Hepatocyte (in vitro differentiated cells): ENCODE measurements at regions not wholly inside any gene's neighbourhood (a gene's known extent, or its start where the extent isn't known, plus 50 kb on each side); places are given as distances from the start of the nearest gene placed in this dataset.

ENCODE experiments used
- DNase-seq: peaks from one replicate; pipeline ENCODE4 v3.0.0-alpha.2; 2016; ENCODE audit warnings: low spot score
- H2AFZ ChIP-seq: fragments of 200-600 bp; sonication (generic); 2 replicates; pipeline ENCODE4 v1.6.0; 2016; ENCODE audit warnings: antibody characterized with exemption, mild to moderate bottlenecking
- H3K27ac ChIP-seq: fragments of 200-600 bp; sonication (generic); 2 replicates; pipeline ENCODE4 v1.5.1; 2016; ENCODE audit warnings: mild to moderate bottlenecking
- H3K27me3 ChIP-seq: fragments of 200-600 bp; sonication (generic); 2 replicates; pipeline ENCODE4 v1.6.1; 2016
- H3K36me3 ChIP-seq: fragments of 200-600 bp; sonication (generic); replicated peaks from 2 replicates; pipeline ENCODE4 v1.5.1; 2016; ENCODE audit warnings: low read depth; ENCODE audit not compliant: insufficient read depth
- H3K4me1 ChIP-seq: fragments of 200-600 bp; sonication (generic); 2 replicates; pipeline ENCODE4 v1.5.1; 2016; ENCODE audit warnings: mild to moderate bottlenecking, moderate library complexity; ENCODE audit not compliant: insufficient read depth
- H3K4me2 ChIP-seq: fragments of 200-600 bp; sonication (generic); 2 replicates; pipeline ENCODE4 v1.6.0; 2016
- H3K4me3 ChIP-seq: fragments of 200-600 bp; sonication (generic); 2 replicates; pipeline ENCODE4 v1.5.1; 2016; ENCODE audit warnings: mild to moderate bottlenecking
- H3K79me2 ChIP-seq: fragments of 200-600 bp; sonication (generic); 2 replicates; pipeline ENCODE4 v1.6.0; 2017; ENCODE audit warnings: mild to moderate bottlenecking
- H3K9me2 ChIP-seq: fragments of 200-600 bp; sonication (generic); replicated peaks from 2 replicates; pipeline ENCODE4 v1.6.0; 2017; ENCODE audit warnings: mild to moderate bottlenecking; ENCODE audit not compliant: insufficient read depth
- H3K9me3 ChIP-seq: fragments of 200-600 bp; sonication (generic); 2 replicates; pipeline ENCODE4 v1.5.1; 2016; ENCODE audit warnings: low read depth, mild to moderate bottlenecking
- H4K20me1 ChIP-seq: fragments of 200-600 bp; sonication (generic); 2 replicates; pipeline ENCODE4 v1.6.0; 2016; ENCODE audit warnings: mild to moderate bottlenecking; ENCODE audit not compliant: insufficient read depth, poor library complexity, severe bottlenecking
- CTCF ChIP-seq: fragments of 200-600 bp; sonication (generic); IDR thresholded peaks from 2 replicates; pipeline ENCODE4 v1.5.1; 2016; ENCODE audit warnings: antibody characterized with exemption, mild to moderate bottlenecking; ENCODE audit not compliant: poor library complexity
- EZH2 ChIP-seq: fragments of 200-600 bp; sonication (generic); IDR thresholded peaks from 2 replicates; pipeline ENCODE4 v1.6.1; 2016; ENCODE audit warnings: antibody characterized with exemption, mild to moderate bottlenecking, borderline replicate concordance
- EZH2phosphoT487 ChIP-seq: fragments of 200-600 bp; sonication (generic); IDR thresholded peaks from one replicate; pipeline ENCODE4 v1.6.1; 2018; ENCODE audit warnings: antibody characterized with exemption, mild to moderate bottlenecking, low read depth, moderate library complexity; ENCODE audit not compliant: unreplicated experiment, severe bottlenecking
- WGBS: methylation state at CpG from one replicate; pipeline ENCODE4 v1.1.6; 2016; ENCODE audit warnings: low lambda C conversion rate; ENCODE audit errors: missing lambda C conversion rate; 5-methylcytosine and 5-hydroxymethylcytosine counted together

GRCh38 chr17:34071886-34072420 lies 183.1 kb upstream of the CCL2 start:
- no peaks in the 10 kb centered on the region for H3K4me1 ChIP-seq
- H3K36me3 ChIP-seq: no peaks in the 10 kb centered on the region
- H2AFZ ChIP-seq: no peak overlapping the region
- H3K27me3 ChIP-seq: no peaks in the 10 kb centered on the region
- H3K4me3 ChIP-seq: no peak overlapping the region
- no peaks in the 10 kb centered on the region for H4K20me1 ChIP-seq
- no peaks in the 10 kb centered on the region for H3K79me2 ChIP-seq
- no peaks in the 10 kb centered on the region for H3K9me2 ChIP-seq
- 88% methylated on average over 11 of the region's 11 CpGs for WGBS
- TF ChIP-seq EZH2phosphoT487 (no peak), EZH2 (no peak), CTCF (no peak)
- H3K9me3 ChIP-seq: no peaks in the 10 kb centered on the region
- no peak overlapping the region for H3K4me2 ChIP-seq
- H3K27ac ChIP-seq: no peak overlapping the region
- DNase-seq: no peak

GRCh38 chr17:34075076-34075475 lies 180.0 kb upstream of the CCL2 start:
- Histone ChIP-seq H3K9me2 (no peaks in the 10 kb centered on the region), H3K4me2 (no peak overlapping the region), H4K20me1 (no peaks in the 10 kb centered on the region), H3K36me3 (no peaks in the 10 kb centered on the region), H3K4me3 (no peak overlapping the region), H3K79me2 (no peaks in the 10 kb centered on the region), H3K9me3 (no peaks in the 10 kb centered on the region), H3K27ac (no peak overlapping the region), H3K27me3 (no peaks in the 10 kb centered on the region), H2AFZ (no peak overlapping the region), H3K4me1 (no peaks in the 10 kb centered on the region)
- DNase-seq: no peak
- 88% methylated on average over 5 of the region's 5 CpGs for WGBS
- TF ChIP-seq EZH2: no peak
- no peak for TF ChIP-seq EZH2phosphoT487
- TF ChIP-seq CTCF: no peak

GRCh38 chr17:34076743-34077631 lies 178.1 kb upstream of the CCL2 start:
- Histone ChIP-seq H3K9me3 (no peaks in the 10 kb centered on the region), H3K9me2 (no peaks in the 10 kb centered on the region), H3K4me1 (no peaks in the 10 kb centered on the region), H2AFZ (no peak overlapping the region), H3K4me2 (no peak overlapping the region), H3K36me3 (no peaks in the 10 kb centered on the region), H4K20me1 (no peaks in the 10 kb centered on the region), H3K79me2 (no peaks in the 10 kb centered on the region), H3K27me3 (no peaks in the 10 kb centered on the region), H3K4me3 (no peak overlapping the region), H3K27ac (no peak overlapping the region)
- no peak for DNase-seq
- TF ChIP-seq CTCF: no peak
- no peak for TF ChIP-seq EZH2
- no peak for TF ChIP-seq EZH2phosphoT487
- 76% methylated on average over 16 of the region's 16 CpGs for WGBS
